GM19351 (cell line): ENCODE measurements at regions not wholly inside any gene's neighbourhood (a gene's known extent, or its start where the extent isn't known, plus 50 kb on each side); places are given as distances from the start of the nearest gene placed in this dataset.

Source experiments
- ATAC-seq: cut with Tn5 transposase; IDR thresholded peaks from one replicate; pipeline ENCODE4 v1.9.1; 2021; ENCODE audit warnings: mild to moderate bottlenecking, moderate library complexity; ENCODE audit not compliant: unreplicated experiment

GRCh38 chr7:26594553-26594952 lies 269.8 kb downstream of the SKAP2 start:
- ATAC-seq = no peak

GRCh38 chr7:26598867-26599266 lies 265.5 kb downstream of the SKAP2 start:
- no peak for ATAC-seq

GRCh38 chr7:26599982-26600381 lies 264.4 kb downstream of the SKAP2 start:
- no peak for ATAC-seq

- ATAC-seq = no peak
These were observed 264.0 kb downstream of the SKAP2 start for GRCh38 chr7:26600411-26600810.

- ATAC-seq = no peak
These were observed 260.8 kb downstream of the SKAP2 start for GRCh38 chr7:26603631-26604030.

- ATAC-seq = no peak
These were observed 256.0 kb downstream of the SKAP2 start for GRCh38 chr7:26608402-26608801.

GRCh38 chr7:26609082-26609481 lies 255.3 kb downstream of the SKAP2 start:
- ATAC-seq = no peak

GRCh38 chr7:26609532-26609931 lies 254.9 kb downstream of the SKAP2 start:
- ATAC-seq = no peak

- no peak for ATAC-seq
These were observed 251.6 kb downstream of the SKAP2 start for GRCh38 chr7:26612742-26613141.

GRCh38 chr7:26614503-26614902 lies 249.9 kb downstream of the SKAP2 start:
- no peak for ATAC-seq

GRCh38 chr7:26616235-26616634 lies 248.2 kb downstream of the SKAP2 start:
- ATAC-seq = no peak

- no peak for ATAC-seq
These were observed 247.3 kb downstream of the SKAP2 start for GRCh38 chr7:26617066-26617465.
